ENCODE measurements at regions not wholly inside any gene's neighbourhood (a gene's known extent, or its start where the extent isn't known, plus 50 kb on each side); places are given as distances from the start of the nearest gene placed in this dataset.

- intact Hi-C loops (cut with DNase I) = no loop called here
- DNase-seq = no peak
- ATAC-seq (ENCODE audit: poor library complexity) = no peak
Measured at GRCh38 chr12:67517181-67517887, 131.2 kb upstream of the DYRK2 start.

DNA sequence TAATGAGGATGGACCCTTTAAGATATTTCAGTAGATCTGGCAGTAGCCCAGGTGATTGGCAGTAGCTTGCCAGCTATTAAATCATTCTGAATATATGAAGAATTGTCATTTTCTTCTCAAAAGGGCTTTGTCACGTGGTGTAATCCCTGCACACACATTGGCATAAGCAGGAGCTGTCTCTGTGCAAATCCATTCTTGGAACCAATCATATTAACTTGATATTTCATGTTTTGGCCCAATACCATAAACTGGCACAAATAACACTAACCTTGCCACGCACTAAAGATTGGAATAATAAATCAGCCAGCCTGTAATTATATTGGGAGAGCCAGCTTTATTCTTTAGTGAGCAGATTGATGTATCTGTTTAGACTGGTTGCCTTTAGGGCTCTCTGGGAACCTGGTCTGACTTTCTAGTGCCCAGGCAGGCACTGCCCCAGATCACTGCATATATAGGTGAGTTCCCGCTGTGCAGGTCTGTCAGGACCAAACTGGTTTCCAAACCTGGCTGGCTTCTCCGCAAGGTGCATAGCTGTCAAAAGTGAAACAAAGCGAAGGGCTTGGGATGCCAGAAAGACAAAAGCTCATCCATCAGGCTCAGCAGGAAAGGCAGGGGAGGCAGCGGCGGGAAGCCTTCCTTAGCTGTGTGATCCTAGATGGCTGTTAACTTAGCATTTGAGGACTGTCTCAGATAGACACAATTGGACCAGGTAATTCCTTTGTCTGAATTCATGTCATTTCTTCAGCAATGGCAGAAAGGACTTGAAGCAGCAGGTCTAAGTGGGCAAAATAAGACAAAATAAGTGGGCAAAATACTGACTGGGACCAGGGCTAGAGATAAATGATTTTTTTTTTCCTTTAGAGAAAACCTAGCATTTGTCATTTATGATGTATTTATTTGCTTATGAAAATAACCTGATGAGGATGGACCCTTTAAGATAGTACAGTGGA is 128.8 kb upstream of the DYRK2 start:
- intact Hi-C loops (cut with DNase I) = loop anchor here (10.0 kb wide), 1 partner anchor 75 kb away; no protein-coding TSS in a partner anchor
- ATAC-seq (ENCODE audit: poor library complexity) (no peak), DNase-seq (no peak)

DNA sequence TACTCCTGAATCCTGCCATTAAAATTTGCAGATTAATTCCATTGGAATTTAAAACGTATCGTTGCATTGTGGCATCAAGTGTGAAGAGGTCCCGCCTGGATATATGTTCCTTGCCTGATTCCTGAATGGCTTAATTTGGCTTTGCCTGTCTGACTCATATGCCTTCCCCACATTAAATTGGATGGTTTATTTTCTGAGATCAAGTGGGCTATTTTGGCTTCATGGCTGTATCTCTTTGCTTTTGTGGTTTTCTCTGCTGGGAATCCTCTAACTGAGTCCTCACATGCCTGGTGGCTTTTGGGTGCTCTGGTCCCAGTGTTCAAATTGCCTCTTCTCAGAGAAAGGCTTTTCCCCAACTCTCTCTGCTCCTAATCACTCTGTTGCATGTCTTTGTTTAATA is 127.9 kb upstream of the DYRK2 start:
- intact Hi-C loops (cut with DNase I) = loop anchor here (10.0 kb wide), 1 partner anchor 76 kb away; no protein-coding TSS in a partner anchor
- DNase-seq (no peak), ATAC-seq (ENCODE audit: poor library complexity) (no peak)

GRCh38 chr12:67522222-67522621 is 126.3 kb upstream of the DYRK2 start:
- intact Hi-C loops (cut with DNase I) = loop anchor here (10.0 kb wide), 1 partner anchor 77 kb away; no protein-coding TSS in a partner anchor
- ATAC-seq (ENCODE audit: poor library complexity) (no peak), DNase-seq (no peak)

DNA sequence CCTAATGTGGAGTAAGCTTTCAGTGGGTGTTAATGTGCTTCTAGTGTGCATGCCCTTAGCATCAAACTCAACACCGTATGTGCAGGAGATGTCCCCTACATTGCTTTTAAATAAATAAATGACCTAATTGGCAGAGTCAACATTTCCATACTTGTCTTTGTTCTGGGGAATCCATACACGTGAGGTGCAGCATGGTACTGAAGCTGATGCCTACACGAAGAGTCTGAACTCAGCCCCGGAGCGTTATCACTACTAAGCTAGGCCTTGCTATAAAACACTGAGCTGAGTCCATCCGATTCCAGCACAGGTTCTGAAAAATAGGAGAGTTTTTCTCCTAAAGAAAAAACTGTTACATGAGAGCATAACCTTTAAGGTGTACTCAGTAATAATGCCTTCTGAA is 125.0 kb upstream of the DYRK2 start:
- intact Hi-C loops (cut with DNase I) = loop anchor here (10.0 kb wide), 1 partner anchor 79 kb away; no protein-coding TSS in a partner anchor
- ATAC-seq (ENCODE audit: poor library complexity) = no peak
- no peak for DNase-seq

DNA sequence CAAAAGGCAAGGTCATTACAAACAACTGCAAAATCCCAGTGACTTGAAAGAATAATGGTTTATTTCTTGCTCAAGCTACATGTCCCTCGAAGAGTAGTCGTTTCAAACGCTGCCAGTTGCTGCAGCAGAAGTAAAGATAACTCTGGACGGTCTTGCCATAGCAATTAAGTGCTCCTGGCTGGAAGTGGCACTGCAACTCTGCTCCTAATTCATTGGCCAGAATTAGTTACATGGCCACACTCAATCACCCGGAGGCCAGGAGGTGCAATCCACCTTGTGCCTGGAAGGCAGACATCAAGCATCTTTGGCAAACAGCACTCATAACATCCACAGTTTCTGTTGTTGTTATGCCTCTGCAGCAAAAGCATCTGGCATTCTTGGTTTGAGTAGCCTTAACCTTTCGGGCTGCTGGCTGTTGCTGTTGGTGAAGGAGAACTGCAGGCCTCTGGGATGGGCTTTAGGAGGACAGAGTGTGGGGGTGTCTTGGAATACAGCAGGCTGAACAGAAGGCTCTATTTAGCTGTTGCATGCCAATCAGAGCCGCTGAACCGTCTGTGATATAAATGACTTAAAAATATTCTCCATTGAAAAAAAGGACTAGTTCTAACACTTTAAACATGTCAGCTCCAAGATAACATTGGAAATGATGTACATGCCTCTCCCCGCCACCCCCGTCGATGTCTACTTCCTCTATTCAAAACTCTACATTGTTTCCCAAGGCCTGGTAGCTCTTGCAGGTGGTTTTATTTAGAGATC is 123.5 kb upstream of the DYRK2 start:
- DNase-seq = no peak
- peak; percentile 89 for ATAC-seq (ENCODE audit: poor library complexity)
- intact Hi-C loops (cut with DNase I) = loop anchor here (10.0 kb wide), 1 partner anchor 80 kb away; no protein-coding TSS in a partner anchor

DNA sequence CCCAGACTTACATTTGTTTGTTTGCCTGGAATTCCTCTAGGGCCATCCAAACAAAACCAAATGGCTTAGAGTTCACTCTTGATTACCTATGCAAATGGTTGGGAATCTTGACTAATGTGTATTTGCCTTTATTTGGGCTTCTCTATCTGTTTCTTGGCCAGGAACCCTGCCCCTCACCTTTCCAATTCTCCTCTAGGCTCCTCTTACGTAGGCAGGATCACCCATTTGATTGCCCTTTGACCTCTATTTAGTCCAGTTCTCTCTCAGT is 123.0 kb upstream of the DYRK2 start:
- intact Hi-C loops (cut with DNase I) = loop anchor here (10.0 kb wide), 1 partner anchor 81 kb away; no protein-coding TSS in a partner anchor
- ATAC-seq (ENCODE audit: poor library complexity) = no peak
- no peak for DNase-seq

GRCh38 chr12:67526129-67526528 is 122.4 kb upstream of the DYRK2 start:
- ATAC-seq (ENCODE audit: poor library complexity) = no peak
- intact Hi-C loops (cut with DNase I) = loop anchor here (10.0 kb wide), 1 partner anchor 81 kb away; no protein-coding TSS in a partner anchor
- DNase-seq = no peak

- DNase-seq (no peak), ATAC-seq (ENCODE audit: poor library complexity) (no peak)
- intact Hi-C loops (cut with DNase I) = no loop called here
Measured at GRCh38 chr12:67531051-67531450, 117.5 kb upstream of the DYRK2 start.

GRCh38 chr12:67531501-67531900 is 117.0 kb upstream of the DYRK2 start:
- intact Hi-C loops (cut with DNase I) = no loop called here
- DNase-seq (no peak), ATAC-seq (ENCODE audit: poor library complexity) (no peak)

DNA sequence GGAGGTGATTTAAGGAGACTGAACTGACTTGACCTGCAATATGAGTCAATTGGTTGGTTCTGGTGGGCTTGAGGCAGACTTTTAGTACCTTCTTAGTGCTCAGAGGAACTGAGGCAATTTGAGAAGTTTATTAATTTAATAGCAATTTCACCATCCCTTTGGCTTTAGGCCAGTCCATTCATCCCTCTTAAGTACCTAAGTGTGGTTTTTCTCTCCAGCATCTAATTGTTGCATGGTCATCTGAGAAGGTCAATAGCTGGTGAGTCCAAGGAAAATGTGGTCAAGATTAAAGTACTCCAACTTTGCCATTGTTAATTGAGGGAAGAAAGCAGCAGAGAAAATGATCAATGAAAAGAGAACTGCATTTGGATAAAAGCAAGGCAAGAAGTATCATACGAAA is 115.4 kb upstream of the DYRK2 start:
- DNase-seq = no peak
- no peak for ATAC-seq (ENCODE audit: poor library complexity)
- intact Hi-C loops (cut with DNase I) = no loop called here

DNA sequence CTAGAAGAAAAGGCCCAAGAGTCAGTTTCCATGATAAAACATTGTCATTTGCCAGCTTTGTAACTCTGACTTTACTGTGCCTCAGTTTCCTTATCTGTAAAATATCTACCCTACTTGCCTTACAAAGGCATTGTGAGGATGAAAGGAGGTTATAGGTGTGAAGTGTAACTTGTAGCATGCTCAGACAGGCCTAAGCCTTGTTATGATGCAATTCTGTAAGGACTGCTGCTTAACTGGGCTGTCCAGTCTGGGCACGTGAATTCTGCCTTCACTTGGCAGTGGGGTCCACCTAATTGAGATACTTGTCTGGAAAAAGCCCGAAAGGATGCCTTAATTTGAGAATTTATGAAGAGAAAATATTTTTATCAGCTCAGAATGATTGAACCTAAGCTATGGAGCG is 114.5 kb upstream of the DYRK2 start:
- DNase-seq (no peak), ATAC-seq (ENCODE audit: poor library complexity) (no peak)

GRCh38 chr12:67534681-67535080 is 113.9 kb upstream of the DYRK2 start:
- DNase-seq = no peak
- intact Hi-C loops (cut with DNase I) = no loop called here
- peak; percentile 57 for ATAC-seq (ENCODE audit: poor library complexity)

More for the DNA sequence above, 114.5 kb upstream of the DYRK2 start:
- intact Hi-C loops (cut with DNase I) = no loop called here

DNA sequence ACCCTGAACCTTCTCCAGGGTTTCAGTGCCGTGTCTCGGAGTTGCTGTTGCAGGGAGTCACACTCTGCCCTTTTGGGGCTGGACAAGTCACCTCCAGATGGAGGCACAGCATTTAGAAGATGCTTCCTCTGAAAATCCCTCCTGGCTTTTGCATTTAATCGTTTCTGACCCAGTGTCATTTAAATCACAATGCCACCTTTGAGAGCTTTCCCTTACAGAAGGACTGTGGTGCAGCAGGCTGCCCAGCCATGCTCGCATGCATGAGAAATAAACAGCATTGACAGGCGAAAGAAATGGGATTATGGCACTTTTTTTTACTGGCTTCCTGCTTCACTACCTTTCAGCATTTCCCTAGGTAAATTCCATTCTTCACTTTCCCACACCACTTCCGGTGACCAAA is 113.4 kb upstream of the DYRK2 start:
- ATAC-seq (ENCODE audit: poor library complexity) (no peak), DNase-seq (no peak)
- intact Hi-C loops (cut with DNase I) = no loop called here

GRCh38 chr12:67535971-67536370 is 112.6 kb upstream of the DYRK2 start:
- DNase-seq (no peak), ATAC-seq (ENCODE audit: poor library complexity) (no peak)
- intact Hi-C loops (cut with DNase I) = no loop called here

- intact Hi-C loops (cut with DNase I) = no loop called here
- DNase-seq (no peak), ATAC-seq (ENCODE audit: poor library complexity) (no peak)
Measured at GRCh38 chr12:67539329-67539728, 109.2 kb upstream of the DYRK2 start.

GRCh38 chr12:67539946-67540345 is 108.6 kb upstream of the DYRK2 start:
- intact Hi-C loops (cut with DNase I) = no loop called here
- ATAC-seq (ENCODE audit: poor library complexity) = no peak
- DNase-seq = no peak

DNA sequence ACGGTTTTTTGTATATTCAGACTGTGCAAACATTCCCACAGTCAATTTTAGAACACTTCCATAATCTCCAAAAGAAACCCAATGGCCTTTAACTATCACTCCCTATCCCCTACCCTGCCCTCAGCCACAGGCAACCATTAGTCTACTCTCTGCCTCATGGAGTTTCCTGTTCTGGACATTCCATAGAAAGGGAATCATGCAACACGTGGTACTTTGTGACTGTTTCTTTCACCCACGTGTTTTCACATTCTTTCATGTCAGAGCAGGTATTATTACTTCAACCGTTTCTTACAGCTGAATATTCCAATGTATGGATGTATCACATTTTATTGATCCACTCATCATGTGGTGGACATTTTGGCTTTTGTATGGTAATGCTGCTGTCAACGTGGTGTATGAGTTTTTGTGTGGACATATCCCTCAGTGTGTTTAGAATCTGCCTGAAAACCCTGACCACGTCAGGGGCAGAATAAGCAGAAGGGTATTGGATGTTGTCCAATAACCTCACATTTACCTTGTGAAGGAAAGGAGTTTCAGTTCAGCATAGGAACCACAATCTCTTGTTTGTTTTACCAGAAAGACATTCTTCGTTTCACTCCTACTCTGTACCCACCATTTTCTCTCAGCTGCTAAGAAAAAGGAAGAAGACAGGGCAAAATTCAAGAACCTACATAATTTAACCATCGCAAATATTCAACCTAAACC is 107.5 kb upstream of the DYRK2 start:
- no peak for DNase-seq
- intact Hi-C loops (cut with DNase I) = no loop called here
- no peak for ATAC-seq (ENCODE audit: poor library complexity)

GRCh38 chr12:67541625-67541991 is 106.9 kb upstream of the DYRK2 start:
- intact Hi-C loops (cut with DNase I) = no loop called here
- DNase-seq (no peak), ATAC-seq (ENCODE audit: poor library complexity) (no peak)

Measured in Right ventricle myocardium superior (tissue), 1 donor.